Left lung (tissue), 4 donors: ENCODE measurements at regions not wholly inside any gene's neighbourhood (a gene's known extent, or its start where the extent isn't known, plus 50 kb on each side); places are given as distances from the start of the nearest gene placed in this dataset.
A peak's percentile ranks its signal among the peaks of the same experiment; 100 is the strongest.

ENCODE experiments used
- ATAC-seq: fragments of 200-7000 bp; cut with Tn5 transposase; one replicate; pipeline ENCODE4 v1.9.1; 2020; ENCODE audit warnings: moderate library complexity
- DNase-seq, 4 donors: peaks; one replicate each; pipeline ENCODE4 v3.0.0-alpha.2; 2013 to 2020
- H3K27ac ChIP-seq, 2 donors: fragments of 200-600 bp; sonication (generic) in 1 of 2; one replicate each; pipeline versions ENCODE4 v1.5.0 to v1.8.0; 2020 to 2021
- H3K27me3 ChIP-seq, 2 donors: fragments of 200-600 bp; sonication (generic) in 1 of 2; one replicate each; pipeline versions ENCODE4 v1.5.0 to v1.8.0; 2020 to 2021
- H3K36me3 ChIP-seq, 2 donors: fragments of 200-600 bp; sonication (generic) in 1 of 2; one replicate each; pipeline versions ENCODE4 v1.5.0 to v1.8.0; 2020 to 2021
- H3K4me1 ChIP-seq, 2 donors: fragments of 200-600 bp; one replicate each; pipeline ENCODE4 v1.8.0; 2021
- H3K4me3 ChIP-seq, 2 donors: fragments of 200-600 bp; sonication (generic) in 1 of 2; one replicate each; pipeline versions ENCODE4 v1.5.0 to v1.8.0; 2020 to 2021; ENCODE audit warnings: mild to moderate bottlenecking in 1 of 2
- H3K9me3 ChIP-seq, 2 donors: fragments of 200-600 bp; sonication (generic) in 1 of 2; one replicate each; pipeline versions ENCODE4 v1.5.0 to v1.8.0; 2020 to 2021
- intact Hi-C, 2 donors: fragments of 100-400 bp; cut with DNase I; formaldehyde crosslinking; loops; one replicate each; pipeline versions ENCODE4 v1.11.2 to v1.14.2; 2022
- TF ChIP-seq, protein P1 (sequence below), 2 donors: fragments of 200-600 bp; sonication (generic) in 1 of 2; IDR thresholded peaks; one replicate each; pipeline versions ENCODE4 v1.5.0 to v1.8.0; 2021; ENCODE audit warnings: antibody characterized with exemption in 2 of 2
- donor health status: DM: no; HTN: yes; CAD: no.
- donor health status: DM: no; HTN: no; CAD: no.

DNA sequence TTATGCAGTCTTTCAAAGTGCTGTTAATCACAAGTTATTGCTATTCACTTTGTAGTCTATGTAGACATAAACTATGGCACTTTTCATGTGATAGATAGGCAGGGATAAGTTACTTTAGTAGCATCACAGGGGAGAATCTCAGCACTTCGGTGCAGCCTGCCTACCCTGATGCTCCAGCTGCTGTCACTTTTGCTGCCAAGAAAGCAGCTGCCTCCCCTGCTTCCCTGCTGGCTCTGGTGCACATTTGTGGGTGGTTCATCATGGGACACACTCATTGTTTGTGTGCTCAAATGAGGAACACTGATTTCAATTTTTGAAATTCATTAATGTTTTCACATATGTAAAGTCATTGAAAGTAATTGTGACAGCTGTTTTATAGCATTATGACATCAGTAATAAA lies 272.6 kb downstream of the S1PR1 start:
- intact Hi-C loops, result no loop called here
- DNase-seq (peak in 1 of 4 donors; percentile 38), ATAC-seq (no peak)
- H3K4me1 ChIP-seq, result no peaks in the 10 kb centered on the region
- no peaks in the 10 kb centered on the region for H3K9me3 ChIP-seq
- no peak overlapping the region for H3K4me3 ChIP-seq
- no peaks in the 10 kb centered on the region for H3K36me3 ChIP-seq
- no peaks in the 10 kb centered on the region for H3K27me3 ChIP-seq
- no peak overlapping the region for H3K27ac ChIP-seq
- TF ChIP-seq, protein P1, sequence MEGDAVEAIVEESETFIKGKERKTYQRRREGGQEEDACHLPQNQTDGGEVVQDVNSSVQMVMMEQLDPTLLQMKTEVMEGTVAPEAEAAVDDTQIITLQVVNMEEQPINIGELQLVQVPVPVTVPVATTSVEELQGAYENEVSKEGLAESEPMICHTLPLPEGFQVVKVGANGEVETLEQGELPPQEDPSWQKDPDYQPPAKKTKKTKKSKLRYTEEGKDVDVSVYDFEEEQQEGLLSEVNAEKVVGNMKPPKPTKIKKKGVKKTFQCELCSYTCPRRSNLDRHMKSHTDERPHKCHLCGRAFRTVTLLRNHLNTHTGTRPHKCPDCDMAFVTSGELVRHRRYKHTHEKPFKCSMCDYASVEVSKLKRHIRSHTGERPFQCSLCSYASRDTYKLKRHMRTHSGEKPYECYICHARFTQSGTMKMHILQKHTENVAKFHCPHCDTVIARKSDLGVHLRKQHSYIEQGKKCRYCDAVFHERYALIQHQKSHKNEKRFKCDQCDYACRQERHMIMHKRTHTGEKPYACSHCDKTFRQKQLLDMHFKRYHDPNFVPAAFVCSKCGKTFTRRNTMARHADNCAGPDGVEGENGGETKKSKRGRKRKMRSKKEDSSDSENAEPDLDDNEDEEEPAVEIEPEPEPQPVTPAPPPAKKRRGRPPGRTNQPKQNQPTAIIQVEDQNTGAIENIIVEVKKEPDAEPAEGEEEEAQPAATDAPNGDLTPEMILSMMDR (IDR thresholded peaks at IDR 0.05), result no peak

DNA sequence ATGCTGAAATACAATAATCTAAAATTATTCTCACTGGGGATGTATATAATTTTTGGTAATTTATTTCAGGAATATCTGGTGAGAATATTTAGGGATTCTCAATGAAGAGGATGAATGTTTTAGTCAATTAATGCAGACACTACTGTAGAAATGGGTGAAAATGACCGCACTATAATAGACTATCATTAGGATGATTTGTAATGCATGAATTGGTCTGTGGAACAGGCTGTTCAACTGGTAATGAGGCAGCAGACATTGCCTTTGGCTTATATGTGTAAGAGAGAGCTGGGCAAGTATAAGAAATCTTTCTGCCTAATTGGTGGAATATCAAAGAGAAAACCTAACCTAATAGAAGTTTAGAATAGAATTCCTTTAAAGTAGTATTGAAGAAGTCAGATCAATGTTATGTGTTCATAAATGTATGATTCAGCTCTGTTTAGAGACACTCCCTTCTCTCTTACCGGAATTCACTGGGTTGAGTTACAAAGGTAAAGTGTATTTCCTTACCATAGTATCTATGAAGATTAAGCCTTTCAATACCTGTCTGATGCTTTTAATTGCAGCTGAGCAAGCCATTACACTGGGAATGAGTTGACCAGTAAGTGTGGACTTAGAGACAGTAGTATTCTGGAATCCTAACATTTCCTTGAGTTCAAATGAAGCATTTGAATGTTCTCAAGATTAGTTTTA lies 274.5 kb downstream of the S1PR1 start:
- TF ChIP-seq, protein P1 (IDR thresholded peaks at IDR 0.05), result no peak
- ATAC-seq (no peak), DNase-seq (no peak)
- H3K27ac ChIP-seq, result no peak overlapping the region
- no peaks in the 10 kb centered on the region for H3K36me3 ChIP-seq
- no peaks in the 10 kb centered on the region for H3K27me3 ChIP-seq
- intact Hi-C loops, result no loop called here
- no peak overlapping the region for H3K4me3 ChIP-seq
- peaks cover 0 to 3% of the 10 kb centered on the region in 2 donors for H3K9me3 ChIP-seq
- H3K4me1 ChIP-seq, result no peaks in the 10 kb centered on the region

DNA sequence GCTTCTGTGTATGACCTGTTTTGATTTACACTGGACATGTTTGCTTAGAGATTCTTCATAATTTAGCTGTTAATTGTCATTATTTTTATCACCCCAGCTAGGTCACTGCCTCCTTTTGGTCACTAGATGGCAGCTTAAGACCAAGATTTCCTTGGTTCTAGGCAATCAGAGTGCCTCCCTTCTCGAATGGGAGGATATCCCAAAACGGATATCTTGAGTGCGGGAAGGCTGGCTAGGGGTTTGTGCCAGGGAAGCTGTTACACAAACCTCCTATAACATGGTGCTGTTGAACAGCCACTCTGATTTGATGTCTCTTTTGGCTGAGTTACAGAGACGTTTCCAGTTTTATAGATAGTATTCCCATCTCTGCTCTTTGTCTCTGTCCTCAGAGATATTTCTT lies 283.5 kb downstream of the S1PR1 start:
- TF ChIP-seq, protein P1 (IDR thresholded peaks at IDR 0.05), result peak; percentile 43 to 74
- no peaks in the 10 kb centered on the region for H3K4me1 ChIP-seq
- intact Hi-C loops, result no loop called here
- no peak overlapping the region for H3K27ac ChIP-seq
- DNase-seq (peak in 1 of 4 donors; percentile 26), ATAC-seq (peak; percentile 89)
- peaks cover 0 to 8% of the 10 kb centered on the region in 2 donors for H3K9me3 ChIP-seq
- H3K4me3 ChIP-seq, result no peak overlapping the region
- no peaks in the 10 kb centered on the region for H3K36me3 ChIP-seq
- H3K27me3 ChIP-seq, result no peaks in the 10 kb centered on the region

DNA sequence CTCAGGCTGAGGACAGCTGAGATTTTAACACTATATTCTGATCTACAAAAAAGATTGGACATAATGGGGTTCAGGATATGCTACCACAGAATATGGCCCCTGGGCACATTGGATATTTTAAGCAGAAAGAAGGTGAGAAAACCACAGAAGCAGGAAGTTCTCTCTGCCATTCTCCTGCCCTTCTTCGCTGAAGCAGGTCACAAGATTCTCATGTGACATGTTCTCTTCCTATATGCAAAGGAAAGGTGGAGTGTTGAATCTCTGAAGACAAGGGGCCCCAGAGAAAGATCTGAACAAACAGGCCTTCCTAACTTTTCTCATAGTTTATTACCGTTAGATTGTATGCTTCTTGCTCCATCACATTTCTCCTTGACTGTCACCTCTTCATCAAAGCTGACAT lies 285.7 kb downstream of the S1PR1 start:
- Histone ChIP-seq H3K27me3 (no peaks in the 10 kb centered on the region), H3K4me1 (no peaks in the 10 kb centered on the region), H3K27ac (no peak overlapping the region), H3K36me3 (no peaks in the 10 kb centered on the region), H3K9me3 (no peaks in the 10 kb centered on the region), H3K4me3 (no peak overlapping the region)
- intact Hi-C loops, result no loop called here
- TF ChIP-seq, protein P1 (IDR thresholded peaks at IDR 0.05), result no peak
- DNase-seq (no peak), ATAC-seq (no peak)

DNA sequence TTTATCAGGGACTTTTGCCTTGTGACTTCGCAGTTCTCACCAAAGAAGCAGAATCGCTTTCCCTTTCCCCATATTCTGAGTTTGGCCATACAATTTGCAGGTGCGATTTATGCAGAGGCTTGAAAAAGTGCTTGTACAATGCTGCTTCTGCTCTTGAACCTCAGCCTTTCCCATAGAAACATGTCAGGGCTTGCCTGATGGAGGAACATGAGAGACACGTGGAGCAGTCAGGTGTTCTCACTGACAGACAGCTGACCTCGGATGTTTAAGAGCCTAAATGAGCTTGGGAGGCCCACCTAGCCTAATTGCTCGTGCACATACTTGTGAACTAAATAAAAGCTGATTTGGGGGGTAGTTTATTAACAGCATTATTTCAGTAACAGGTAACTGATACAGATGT lies 290.0 kb downstream of the S1PR1 start:
- H3K36me3 ChIP-seq, result no peaks in the 10 kb centered on the region
- ATAC-seq (no peak), DNase-seq (no peak)
- intact Hi-C loops, result no loop called here
- H3K27ac ChIP-seq, result no peak overlapping the region
- H3K4me3 ChIP-seq, result no peak overlapping the region
- TF ChIP-seq, protein P1 (IDR thresholded peaks at IDR 0.05), result no peak
- H3K9me3 ChIP-seq, result no peaks in the 10 kb centered on the region
- no peaks in the 10 kb centered on the region for H3K4me1 ChIP-seq
- no peaks in the 10 kb centered on the region for H3K27me3 ChIP-seq
